SU-DHL-6 (cell line): ENCODE measurements at regions not wholly inside any gene's neighbourhood (a gene's known extent, or its start where the extent isn't known, plus 50 kb on each side); places are given as distances from the start of the nearest gene placed in this dataset.

Source experiments
- H2AFZ ChIP-seq: fragments of 200-600 bp; sonication (generic); 2 replicates; pipeline ENCODE4 v1.6.1; 2014; ENCODE audit warnings: low read depth, mild to moderate bottlenecking, moderate library complexity, mixed read lengths, antibody characterized with exemption, low read length; ENCODE audit not compliant: severe bottlenecking
- H3F3A ChIP-seq: fragments of 200-600 bp; shearing (Covaris generic); 2 replicates; pipeline ENCODE4 v1.6.0; 2016; ENCODE audit warnings: antibody characterized with exemption, mild to moderate bottlenecking; ENCODE audit not compliant: insufficient read depth
- H3K27ac ChIP-seq: fragments of 200-600 bp; sonication (generic); 2 replicates; pipeline ENCODE4 v1.5.1; 2016; ENCODE audit warnings: low read depth, mild to moderate bottlenecking, low read length, moderate library complexity, mixed read lengths
- H3K27me3 ChIP-seq: fragments of 200-600 bp; sonication (generic), shearing (Covaris generic); 2 replicates; pipeline ENCODE4 v1.6.0; 2014; ENCODE audit warnings: mild to moderate bottlenecking, low read length
- H3K36me3 ChIP-seq: fragments of 200-600 bp; sonication (generic); 2 replicates; pipeline ENCODE4 v1.6.1; 2014; ENCODE audit warnings: mild to moderate bottlenecking, low read length, mixed read lengths
- H3K4me2 ChIP-seq: fragments of 300-600, 200-600 bp; shearing (Covaris generic), sonication (generic); 2 replicates; pipeline ENCODE4 v1.6.0; 2014; ENCODE audit warnings: low read length, low read depth, mild to moderate bottlenecking; ENCODE audit not compliant: poor library complexity, severe bottlenecking
- H3K4me3 ChIP-seq: fragments of 200-600 bp; sonication (generic); 2 replicates; pipeline ENCODE4 v1.5.1; 2014; ENCODE audit warnings: antibody characterized with exemption, low read length, mild to moderate bottlenecking, mixed read lengths; ENCODE audit not compliant: insufficient read depth, poor library complexity, severe bottlenecking
- H3K79me2 ChIP-seq: fragments of 200-600 bp; sonication (generic); 2 replicates; pipeline ENCODE4 v1.6.1; 2014; ENCODE audit warnings: mild to moderate bottlenecking, low read length, moderate library complexity; ENCODE audit not compliant: insufficient read depth
- H3K9ac ChIP-seq: fragments of 200-600 bp; sonication (generic); 2 replicates; pipeline ENCODE4 v1.7.0; 2014; ENCODE audit warnings: mild to moderate bottlenecking, low read length
- H3K9me2 ChIP-seq: fragments of 200-600 bp; sonication (generic); replicated peaks from 2 replicates; pipeline ENCODE4 v1.6.1; 2014; ENCODE audit warnings: low read length; ENCODE audit not compliant: insufficient read depth
- H3K9me3 ChIP-seq: fragments of 200-600 bp; sonication (generic); 2 replicates; pipeline ENCODE4 v1.6.1; 2014; ENCODE audit warnings: low read length, mixed read lengths; ENCODE audit not compliant: insufficient read depth
- H4K20me1 ChIP-seq: fragments of 200-600 bp; sonication (generic); 2 replicates; pipeline ENCODE4 v1.6.1; 2014; ENCODE audit warnings: low read depth, mild to moderate bottlenecking, antibody characterized with exemption, low read length, moderate library complexity, mixed read lengths
- CTCF ChIP-seq: fragments of 200-600 bp; sonication (generic); IDR thresholded peaks from one replicate; pipeline ENCODE4 v1.5.1; 2017; ENCODE audit warnings: antibody characterized with exemption, mild to moderate bottlenecking, low read length, moderate library complexity; ENCODE audit not compliant: insufficient read depth, poor library complexity, severe bottlenecking
- EZH2phosphoT487 ChIP-seq: fragments of 200-600 bp; sonication (generic), shearing (Covaris generic); conservative IDR thresholded peaks from 2 replicates; pipeline ENCODE4 v1.6.1; 2018; ENCODE audit warnings: mild to moderate bottlenecking, antibody characterized with exemption, low read length, moderate library complexity, mixed read lengths

GRCh38 chr7:23893176-23893941 is 183.3 kb downstream of the STK31 start:
- no peaks in the 10 kb centered on the region for H4K20me1 ChIP-seq
- no peak overlapping the region for H3K9ac ChIP-seq
- H3K9me2 ChIP-seq: no peaks in the 10 kb centered on the region
- H3K79me2 ChIP-seq: no peaks in the 10 kb centered on the region
- no peaks in the 10 kb centered on the region for H3F3A ChIP-seq
- H3K9me3 ChIP-seq: no peaks in the 10 kb centered on the region
- no peaks in the 10 kb centered on the region for H3K27me3 ChIP-seq
- TF ChIP-seq EZH2phosphoT487 (no peak), CTCF (no peak)
- H3K4me2 ChIP-seq: no peak overlapping the region
- no peaks in the 10 kb centered on the region for H3K36me3 ChIP-seq
- no peak overlapping the region for H3K27ac ChIP-seq
- no peak overlapping the region for H2AFZ ChIP-seq
- no peak overlapping the region for H3K4me3 ChIP-seq

GRCh38 chr7:23893942-23894891 is 184.2 kb downstream of the STK31 start:
- Histone ChIP-seq H3K27me3 (no peaks in the 10 kb centered on the region), H3K27ac (no peak overlapping the region), H2AFZ (no peak overlapping the region), H4K20me1 (no peaks in the 10 kb centered on the region), H3K9me2 (no peaks in the 10 kb centered on the region), H3K4me3 (no peak overlapping the region), H3K9me3 (no peaks in the 10 kb centered on the region), H3K9ac (no peak overlapping the region), H3K79me2 (no peaks in the 10 kb centered on the region), H3K36me3 (no peaks in the 10 kb centered on the region), H3F3A (no peaks in the 10 kb centered on the region), H3K4me2 (no peak overlapping the region)
- TF ChIP-seq CTCF (no peak), EZH2phosphoT487 (no peak)

- no peaks in the 10 kb centered on the region for H3K9me2 ChIP-seq
- H3K9ac ChIP-seq: no peak overlapping the region
- H3F3A ChIP-seq: no peaks in the 10 kb centered on the region
- no peak overlapping the region for H3K27ac ChIP-seq
- H3K4me2 ChIP-seq: no peak overlapping the region
- no peaks in the 10 kb centered on the region for H3K79me2 ChIP-seq
- H3K27me3 ChIP-seq: no peaks in the 10 kb centered on the region
- H4K20me1 ChIP-seq: no peaks in the 10 kb centered on the region
- TF ChIP-seq EZH2phosphoT487: no peak
- TF ChIP-seq CTCF: no peak
- no peak overlapping the region for H3K4me3 ChIP-seq
- no peak overlapping the region for H2AFZ ChIP-seq
- no peaks in the 10 kb centered on the region for H3K9me3 ChIP-seq
- no peaks in the 10 kb centered on the region for H3K36me3 ChIP-seq
These were observed 185.0 kb downstream of the STK31 start for GRCh38 chr7:23894892-23895569.
